PFSK-1 (cell line): ENCODE measurements at regions not wholly inside any gene's neighbourhood (a gene's known extent, or its start where the extent isn't known, plus 50 kb on each side); places are given as distances from the start of the nearest gene placed in this dataset.

Experiments
- POLR2AphosphoS5 ChIP-seq: IDR thresholded peaks from 2 replicates; pipeline ENCODE4 v1.6.1; 2012; ENCODE audit warnings: low read depth, mild to moderate bottlenecking, control low read depth, low read length, moderate library complexity
- REST ChIP-seq, 2 experiments: IDR thresholded peaks; 2 replicates each; pipeline versions ENCODE4 v1.6.1 to v1.8.0; 2011 to 2012; ENCODE audit warnings: low read depth in 2 of 2, low read length in 2 of 2, control low read depth in 1 of 2, inconsistent platforms in 1 of 2, mild to moderate bottlenecking in 1 of 2, moderate library complexity in 1 of 2; ENCODE audit not compliant: insufficient read depth in 1 of 2
- SIN3A ChIP-seq: IDR thresholded peaks from 2 replicates; pipeline ENCODE4 v1.6.1; 2012; ENCODE audit warnings: mild to moderate bottlenecking, low read length, moderate library complexity, borderline replicate concordance; ENCODE audit not compliant: insufficient read depth

GRCh38 chr11:96760815-96761214, 371.0 kb downstream of the JRKL start:
- TF ChIP-seq POLR2AphosphoS5 = no peak
- TF ChIP-seq SIN3A = no peak
- TF ChIP-seq REST (IDR thresholded peaks at IDR 0.05; ENCODE audit: insufficient read depth in 1 of 2, low read depth in 2 of 2, low read length in 2 of 2) = no peak
